ENCODE measurements at regions not wholly inside any gene's neighbourhood (a gene's known extent, or its start where the extent isn't known, plus 50 kb on each side); places are given as distances from the start of the nearest gene placed in this dataset.

- no peak for DNase-seq
Measured at GRCh38 chr4:23741681-23742191, 148.1 kb downstream of the PPARGC1A start.

- no peak for DNase-seq
Measured at GRCh38 chr4:23737571-23737970, 152.3 kb downstream of the PPARGC1A start.

GRCh38 chr4:23736466-23736865 is 153.4 kb downstream of the PPARGC1A start:
- DNase-seq, result no peak

- no peak for DNase-seq
Measured at GRCh38 chr4:23734000-23734399, 155.8 kb downstream of the PPARGC1A start.

GRCh38 chr4:23733476-23733875 is 156.4 kb downstream of the PPARGC1A start:
- no peak for DNase-seq

GRCh38 chr4:23730998-23731397 is 158.8 kb downstream of the PPARGC1A start:
- DNase-seq, result no peak

GRCh38 chr4:23728971-23729370 is 160.9 kb downstream of the PPARGC1A start:
- DNase-seq, result no peak

- DNase-seq, result no peak
Measured at GRCh38 chr4:23728393-23728792, 161.5 kb downstream of the PPARGC1A start.

GRCh38 chr4:23720556-23720955 is 169.3 kb downstream of the PPARGC1A start:
- no peak for DNase-seq

- DNase-seq, result no peak
Measured at GRCh38 chr4:23718435-23718834, 171.4 kb downstream of the PPARGC1A start.

- DNase-seq, result peak; percentile 0
Measured at GRCh38 chr4:23717528-23718248, 172.2 kb downstream of the PPARGC1A start.

GRCh38 chr4:23710298-23710697 is 179.5 kb downstream of the PPARGC1A start:
- no peak for DNase-seq

GRCh38 chr4:23707652-23708026 is 182.2 kb downstream of the PPARGC1A start:
- DNase-seq, result no peak

- no peak for DNase-seq
Measured at GRCh38 chr4:23706972-23707651, 182.7 kb downstream of the PPARGC1A start.

GRCh38 chr4:23700197-23700596 is 189.7 kb downstream of the PPARGC1A start:
- no peak for DNase-seq

- DNase-seq, result no peak
Measured at GRCh38 chr4:23697722-23698121, 192.1 kb downstream of the PPARGC1A start.

GRCh38 chr4:23697001-23697528 is 192.8 kb downstream of the PPARGC1A start:
- DNase-seq, result no peak

GRCh38 chr4:23686169-23686897 is 203.5 kb downstream of the PPARGC1A start:
- no peak for DNase-seq

GRCh38 chr4:23685471-23685870 is 204.4 kb downstream of the PPARGC1A start:
- DNase-seq, result no peak

- DNase-seq, result no peak
Measured at GRCh38 chr4:23680671-23681518, 209.0 kb downstream of the PPARGC1A start.

GRCh38 chr4:23674694-23675093 is 215.2 kb downstream of the PPARGC1A start:
- DNase-seq, result no peak

GRCh38 chr4:23667659-23668058 is 222.2 kb downstream of the PPARGC1A start:
- no peak for DNase-seq

GRCh38 chr4:23660865-23661264 is 229.0 kb downstream of the PPARGC1A start:
- no peak for DNase-seq

Measured in NCI-H345 (cell line).